Stomach (tissue), 4 donors: ENCODE measurements at regions not wholly inside any gene's neighbourhood (a gene's known extent, or its start where the extent isn't known, plus 50 kb on each side); places are given as distances from the start of the nearest gene placed in this dataset.

Experiments used
- EP300 ChIP-seq: sonication (generic); formaldehyde crosslinking; IDR thresholded peaks from one replicate; pipeline ENCODE4 v1.6.1; 2017; ENCODE audit warnings: antibody characterized with exemption
- POLR2A ChIP-seq, 4 donors: fragments of 450-650 bp; IDR thresholded peaks; one replicate each; pipeline ENCODE4 v1.6.1; 2016; ENCODE audit warnings: antibody characterized with exemption in 4 of 4, control low read depth in 2 of 4, mild to moderate bottlenecking in 1 of 4, moderate library complexity in 1 of 4
- POLR2AphosphoS5 ChIP-seq, 3 donors: sonication (generic); formaldehyde crosslinking; IDR thresholded peaks; one replicate each; pipeline ENCODE4 v1.6.1; 2016; ENCODE audit warnings: antibody characterized with exemption in 3 of 3
- TF ChIP-seq, protein P1 (sequence below), 7 experiments: fragments of 450-650 bp in 4 of 7; fragments of 200-600 bp in 3 of 7; sonication (generic) in 3 of 7; IDR thresholded peaks; one replicate each; pipeline ENCODE4 v1.5.1; 2016 to 2019; ENCODE audit warnings: antibody characterized with exemption in 7 of 7, control low read depth in 2 of 7, mild to moderate bottlenecking in 1 of 7

DNA sequence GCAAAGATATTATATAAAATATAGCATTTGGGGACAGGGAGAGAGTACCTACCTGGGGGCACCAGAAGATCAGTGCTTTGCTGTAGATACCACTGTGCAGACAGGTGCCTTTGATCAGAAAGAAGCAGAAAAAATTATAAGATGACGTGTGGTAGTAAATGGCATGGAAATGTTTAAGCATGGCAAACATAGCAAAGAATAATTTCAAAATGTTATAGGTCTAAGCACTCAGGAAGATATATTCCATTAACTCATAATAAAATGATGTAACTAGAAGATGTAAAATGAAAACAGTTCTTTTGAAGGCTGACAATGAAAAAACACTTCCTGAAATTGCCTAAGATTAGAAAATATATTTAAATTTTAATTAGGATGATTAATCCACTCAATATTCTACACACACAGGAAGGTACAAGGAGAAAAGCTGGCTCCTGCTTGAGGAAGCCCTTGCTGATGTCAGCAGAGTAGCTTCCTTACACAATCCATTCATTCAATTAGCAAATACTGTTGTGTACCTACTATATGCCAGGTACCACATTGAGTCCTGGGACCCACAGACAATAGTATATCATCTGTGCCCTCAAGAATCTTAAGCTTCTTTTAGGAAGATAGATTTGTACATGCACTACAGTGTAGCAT lies 290.2 kb upstream of the CNR1 start:
- TF ChIP-seq, protein P1, sequence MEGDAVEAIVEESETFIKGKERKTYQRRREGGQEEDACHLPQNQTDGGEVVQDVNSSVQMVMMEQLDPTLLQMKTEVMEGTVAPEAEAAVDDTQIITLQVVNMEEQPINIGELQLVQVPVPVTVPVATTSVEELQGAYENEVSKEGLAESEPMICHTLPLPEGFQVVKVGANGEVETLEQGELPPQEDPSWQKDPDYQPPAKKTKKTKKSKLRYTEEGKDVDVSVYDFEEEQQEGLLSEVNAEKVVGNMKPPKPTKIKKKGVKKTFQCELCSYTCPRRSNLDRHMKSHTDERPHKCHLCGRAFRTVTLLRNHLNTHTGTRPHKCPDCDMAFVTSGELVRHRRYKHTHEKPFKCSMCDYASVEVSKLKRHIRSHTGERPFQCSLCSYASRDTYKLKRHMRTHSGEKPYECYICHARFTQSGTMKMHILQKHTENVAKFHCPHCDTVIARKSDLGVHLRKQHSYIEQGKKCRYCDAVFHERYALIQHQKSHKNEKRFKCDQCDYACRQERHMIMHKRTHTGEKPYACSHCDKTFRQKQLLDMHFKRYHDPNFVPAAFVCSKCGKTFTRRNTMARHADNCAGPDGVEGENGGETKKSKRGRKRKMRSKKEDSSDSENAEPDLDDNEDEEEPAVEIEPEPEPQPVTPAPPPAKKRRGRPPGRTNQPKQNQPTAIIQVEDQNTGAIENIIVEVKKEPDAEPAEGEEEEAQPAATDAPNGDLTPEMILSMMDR (IDR thresholded peaks at IDR 0.05) = no peak
- TF ChIP-seq POLR2AphosphoS5 (IDR thresholded peaks at IDR 0.05) (no peak), POLR2A (IDR thresholded peaks at IDR 0.05) (no peak), EP300 (no peak)
